HG02588 (cell line): ENCODE measurements at regions not wholly inside any gene's neighbourhood (a gene's known extent, or its start where the extent isn't known, plus 50 kb on each side); places are given as distances from the start of the nearest gene placed in this dataset.
"Not testable (repeated sequence)": the region's sequence is repeated elsewhere in the genome, so short reads cannot be mapped to it uniquely, and the experiment has no call there.

Experiments
- ATAC-seq: cut with Tn5 transposase; IDR thresholded peaks from one replicate; pipeline ENCODE4 v1.9.1; 2021; ENCODE audit warnings: mild to moderate bottlenecking, moderate library complexity; ENCODE audit not compliant: unreplicated experiment

- ATAC-seq, result no peak
Observed at GRCh38 chr3:137111497-137111896, 153.7 kb downstream of the IL20RB start.

GRCh38 chr3:137116619-137117018 lies 158.8 kb downstream of the IL20RB start:
- ATAC-seq, result no peak

GRCh38 chr3:137121704-137122314 lies 164.0 kb downstream of the IL20RB start:
- no peak for ATAC-seq

GRCh38 chr3:137131081-137131480 lies 173.3 kb downstream of the IL20RB start:
- no peak for ATAC-seq

- ATAC-seq, result no peak
Observed at GRCh38 chr3:137134431-137134830, 176.6 kb downstream of the IL20RB start.

- no peak for ATAC-seq
Observed at GRCh38 chr3:137148406-137148805, 190.6 kb downstream of the IL20RB start.

- no peak for ATAC-seq
Observed at GRCh38 chr3:137148917-137149316, 191.1 kb downstream of the IL20RB start.

GRCh38 chr3:137150825-137151224 lies 193.0 kb downstream of the IL20RB start:
- ATAC-seq, result no peak

GRCh38 chr3:137153046-137153445 lies 195.3 kb downstream of the IL20RB start:
- not testable (repeated sequence) for ATAC-seq

GRCh38 chr3:137163241-137163871 lies 205.6 kb downstream of the IL20RB start:
- no peak for ATAC-seq

- no peak for ATAC-seq
Observed at GRCh38 chr3:137163958-137164357, 206.2 kb downstream of the IL20RB start.

- ATAC-seq, result no peak
Observed at GRCh38 chr3:137165117-137165806, 207.5 kb downstream of the IL20RB start.

GRCh38 chr3:137171834-137172603 lies 214.2 kb downstream of the IL20RB start:
- no peak for ATAC-seq

- no peak for ATAC-seq
Observed at GRCh38 chr3:137172728-137173127, 214.9 kb downstream of the IL20RB start.

- no peak for ATAC-seq
Observed at GRCh38 chr3:137174514-137174913, 216.7 kb downstream of the IL20RB start.

GRCh38 chr3:137180220-137180619 lies 222.4 kb downstream of the IL20RB start:
- ATAC-seq, result no peak

GRCh38 chr3:137191133-137191923 lies 233.5 kb downstream of the IL20RB start:
- ATAC-seq, result no peak

- no peak for ATAC-seq
Observed at GRCh38 chr3:137191951-137192350, 234.2 kb downstream of the IL20RB start.

GRCh38 chr3:137194301-137194700 lies 236.5 kb downstream of the IL20RB start:
- no peak for ATAC-seq

GRCh38 chr3:137198374-137198773 lies 240.6 kb downstream of the IL20RB start:
- ATAC-seq, result not testable (repeated sequence)

GRCh38 chr3:137199678-137200077 lies 241.9 kb downstream of the IL20RB start:
- ATAC-seq, result no peak
